PC-9 (cell line): ENCODE measurements at regions not wholly inside any gene's neighbourhood (a gene's known extent, or its start where the extent isn't known, plus 50 kb on each side); places are given as distances from the start of the nearest gene placed in this dataset.

Experiments used
- EZH2 ChIP-seq: fragments of 200-600 bp; sonication (generic); IDR thresholded peaks from 2 replicates; pipeline ENCODE4 v1.8.0; 2017; ENCODE audit warnings: antibody characterized with exemption, low read depth
- TF ChIP-seq, protein P1 (sequence below): fragments of 200-600 bp; sonication (generic); conservative IDR thresholded peaks from 2 replicates; pipeline ENCODE4 v1.6.1; 2017; ENCODE audit warnings: mixed run types, antibody characterized with exemption, mild to moderate bottlenecking, moderate library complexity

DNA sequence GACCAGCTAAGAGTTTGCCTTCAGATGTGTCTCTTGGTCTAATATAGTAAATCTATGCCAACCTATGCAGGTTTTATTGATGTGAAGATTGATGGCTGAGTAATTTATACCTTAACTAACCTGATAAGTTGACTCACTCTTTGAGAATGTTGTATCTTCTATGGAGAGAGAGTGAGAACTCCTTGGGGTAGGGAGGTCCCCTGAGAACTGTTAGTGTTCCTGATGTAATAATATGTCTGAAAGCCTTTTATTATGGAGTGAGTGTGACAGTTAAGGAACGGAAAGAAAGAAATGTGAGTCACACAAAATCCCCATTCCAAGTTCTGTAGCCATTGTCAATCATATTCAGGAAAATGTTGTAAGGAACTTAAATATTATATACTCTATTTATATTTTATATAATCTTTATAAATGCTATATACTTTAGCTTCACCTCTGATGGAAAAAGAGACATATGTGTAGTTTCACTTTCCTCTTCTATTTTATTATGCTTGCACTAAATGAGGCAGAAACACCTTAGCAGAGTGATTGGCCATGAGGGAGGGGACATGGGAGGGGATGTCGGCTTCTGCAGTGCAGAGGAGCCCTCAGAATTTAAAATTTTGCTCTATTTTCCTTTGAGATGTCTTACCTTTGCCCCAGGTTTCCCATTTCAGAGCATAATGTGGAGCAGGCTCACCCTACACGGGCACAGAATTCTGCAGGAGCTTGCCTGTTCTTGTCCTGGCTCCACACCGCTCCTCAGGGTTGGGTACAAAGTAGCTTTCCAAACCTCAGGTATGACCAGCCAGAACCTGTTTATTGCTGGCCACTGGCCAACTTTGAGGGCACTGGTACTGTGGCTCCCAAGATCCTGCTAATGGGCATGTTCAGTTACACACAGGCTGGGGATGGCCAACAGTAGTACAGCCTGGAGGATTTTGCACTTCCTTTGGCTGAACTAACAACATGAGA, 57.7 kb downstream of the ARF6 start:
- TF ChIP-seq, protein P1, sequence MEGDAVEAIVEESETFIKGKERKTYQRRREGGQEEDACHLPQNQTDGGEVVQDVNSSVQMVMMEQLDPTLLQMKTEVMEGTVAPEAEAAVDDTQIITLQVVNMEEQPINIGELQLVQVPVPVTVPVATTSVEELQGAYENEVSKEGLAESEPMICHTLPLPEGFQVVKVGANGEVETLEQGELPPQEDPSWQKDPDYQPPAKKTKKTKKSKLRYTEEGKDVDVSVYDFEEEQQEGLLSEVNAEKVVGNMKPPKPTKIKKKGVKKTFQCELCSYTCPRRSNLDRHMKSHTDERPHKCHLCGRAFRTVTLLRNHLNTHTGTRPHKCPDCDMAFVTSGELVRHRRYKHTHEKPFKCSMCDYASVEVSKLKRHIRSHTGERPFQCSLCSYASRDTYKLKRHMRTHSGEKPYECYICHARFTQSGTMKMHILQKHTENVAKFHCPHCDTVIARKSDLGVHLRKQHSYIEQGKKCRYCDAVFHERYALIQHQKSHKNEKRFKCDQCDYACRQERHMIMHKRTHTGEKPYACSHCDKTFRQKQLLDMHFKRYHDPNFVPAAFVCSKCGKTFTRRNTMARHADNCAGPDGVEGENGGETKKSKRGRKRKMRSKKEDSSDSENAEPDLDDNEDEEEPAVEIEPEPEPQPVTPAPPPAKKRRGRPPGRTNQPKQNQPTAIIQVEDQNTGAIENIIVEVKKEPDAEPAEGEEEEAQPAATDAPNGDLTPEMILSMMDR, result no peak
- TF ChIP-seq EZH2, result no peak
